Astrocyte (in vitro differentiated cells and primary cell): ENCODE measurements at regions not wholly inside any gene's neighbourhood (a gene's known extent, or its start where the extent isn't known, plus 50 kb on each side); places are given as distances from the start of the nearest gene placed in this dataset.

Experiments used
- DNase-seq: peaks from one replicate; pipeline ENCODE4 v3.0.0-alpha.2; 2010; ENCODE audit warnings: low read depth
- FAIRE-seq: peaks from 2 replicates; lab custom pipeline; 2011; peaks lifted over from hg19 to GRCh38; lab: Jason Lieb, UNC
- H2AFZ ChIP-seq: 2 replicates; pipeline ENCODE4 v1.6.0; 2012; ENCODE audit warnings: low read depth, low read length, inconsistent platforms
- H3K27ac ChIP-seq: 2 replicates; pipeline ENCODE4 v1.5.1; 2011; ENCODE audit warnings: low read depth, low read length, inconsistent platforms
- H3K27me3 ChIP-seq: 2 replicates; pipeline ENCODE4 v1.6.0; 2011; ENCODE audit warnings: low read length, inconsistent platforms; ENCODE audit not compliant: insufficient read depth
- H3K36me3 ChIP-seq: 2 replicates; pipeline ENCODE4 v1.5.1; 2011; ENCODE audit warnings: low read length, inconsistent platforms; ENCODE audit not compliant: insufficient read depth
- H3K4me1 ChIP-seq: 2 replicates; pipeline ENCODE4 v1.5.1; 2011; ENCODE audit warnings: low read length, inconsistent platforms; ENCODE audit not compliant: insufficient read depth
- H3K4me2 ChIP-seq: 2 replicates; pipeline ENCODE4 v1.6.0; 2012; ENCODE audit warnings: low read length, inconsistent platforms
- H3K4me3 ChIP-seq: 2 replicates; pipeline ENCODE4 v1.5.1; 2011; ENCODE audit warnings: low read depth, mild to moderate bottlenecking, low read length, inconsistent platforms; ENCODE audit not compliant: insufficient read depth
- H3K79me2 ChIP-seq: 2 replicates; pipeline ENCODE4 v1.6.0; 2012; ENCODE audit warnings: mild to moderate bottlenecking, low read length, inconsistent platforms; ENCODE audit not compliant: insufficient read depth
- H3K9ac ChIP-seq: 2 replicates; pipeline ENCODE4 v1.6.0; 2012; ENCODE audit warnings: mild to moderate bottlenecking, low read length, inconsistent platforms
- H3K9me3 ChIP-seq: 2 replicates; pipeline ENCODE4 v1.5.1; 2012; ENCODE audit warnings: low read depth, mild to moderate bottlenecking, low read length, inconsistent platforms; ENCODE audit not compliant: insufficient read depth
- H4K20me1 ChIP-seq: 2 replicates; pipeline ENCODE4 v1.6.0; 2012; ENCODE audit warnings: low read length, inconsistent platforms; ENCODE audit not compliant: insufficient read depth
- H3K27ac Mint-ChIP-seq: one replicate; pipeline ENCODE4 v1.8.0; 2021; ENCODE audit warnings: mild to moderate bottlenecking, mixed read lengths; ENCODE audit not compliant: unreplicated experiment
- H3K27me3 Mint-ChIP-seq: one replicate; pipeline ENCODE4 v1.8.0; 2021; ENCODE audit warnings: low read depth, mixed read lengths; ENCODE audit not compliant: unreplicated experiment
- H3K36me3 Mint-ChIP-seq: one replicate; pipeline ENCODE4 v1.8.0; 2021; ENCODE audit warnings: low read depth, mixed read lengths; ENCODE audit not compliant: unreplicated experiment
- H3K4me1 Mint-ChIP-seq: one replicate; pipeline ENCODE4 v1.8.0; 2021; ENCODE audit warnings: low read depth, mixed read lengths; ENCODE audit not compliant: unreplicated experiment
- H3K4me3 Mint-ChIP-seq: one replicate; pipeline ENCODE4 v1.8.0; 2021; ENCODE audit warnings: mild to moderate bottlenecking, moderate library complexity, mixed read lengths; ENCODE audit not compliant: unreplicated experiment
- H3K9me3 Mint-ChIP-seq: one replicate; pipeline ENCODE4 v1.8.0; 2021; ENCODE audit warnings: mild to moderate bottlenecking, mixed read lengths; ENCODE audit not compliant: unreplicated experiment
- CTCF ChIP-seq: IDR thresholded peaks from 2 replicates; pipeline ENCODE4 v1.5.1; 2011; ENCODE audit warnings: low read depth, mild to moderate bottlenecking, inconsistent platforms, low read length, moderate library complexity; ENCODE audit not compliant: insufficient read depth
- EZH2 ChIP-seq: IDR thresholded peaks from 2 replicates; pipeline ENCODE4 v1.6.1; 2012; ENCODE audit warnings: mild to moderate bottlenecking, low read length, inconsistent platforms; ENCODE audit not compliant: insufficient read depth

GRCh38 chr5:125865166-125865815 is 557.9 kb upstream of the GRAMD2B start:
- Histone ChIP-seq H3K4me2 (peak overlapping the region; percentile 29), H3K79me2 (no peaks in the 10 kb centered on the region), H3K27me3 (no peaks in the 10 kb centered on the region), H3K4me3 (no peak overlapping the region), H4K20me1 (no peaks in the 10 kb centered on the region), H3K36me3 (no peaks in the 10 kb centered on the region), H3K4me1 (no peaks in the 10 kb centered on the region), H3K9me3 (no peaks in the 10 kb centered on the region), H3K27ac (no peak overlapping the region), H3K9ac (no peak overlapping the region), H2AFZ (no peak overlapping the region)
- TF ChIP-seq CTCF (no peak), EZH2 (no peak)
- Mint-ChIP-seq H3K4me3 (no peak overlapping the region), H3K27ac (no peak overlapping the region), H3K36me3 (no peaks in the 10 kb centered on the region), H3K9me3 (no peaks in the 10 kb centered on the region), H3K4me1 (no peaks in the 10 kb centered on the region), H3K27me3 (no peaks in the 10 kb centered on the region)
- FAIRE-seq: no peak
- peak; percentile 79 for DNase-seq

- Histone ChIP-seq H3K27ac (no peak overlapping the region), H3K4me3 (no peak overlapping the region), H3K9me3 (no peaks in the 10 kb centered on the region), H3K36me3 (no peaks in the 10 kb centered on the region), H3K9ac (no peak overlapping the region), H2AFZ (no peak overlapping the region), H4K20me1 (no peaks in the 10 kb centered on the region), H3K4me2 (no peak overlapping the region), H3K79me2 (no peaks in the 10 kb centered on the region), H3K4me1 (no peaks in the 10 kb centered on the region), H3K27me3 (no peaks in the 10 kb centered on the region)
- no peaks in the 10 kb centered on the region for H3K36me3 Mint-ChIP-seq
- DNase-seq (no peak), FAIRE-seq (no peak)
- H3K27me3 Mint-ChIP-seq: no peaks in the 10 kb centered on the region
- H3K9me3 Mint-ChIP-seq: no peaks in the 10 kb centered on the region
- H3K4me1 Mint-ChIP-seq: no peaks in the 10 kb centered on the region
- H3K27ac Mint-ChIP-seq: no peak overlapping the region
- H3K4me3 Mint-ChIP-seq: no peak overlapping the region
- TF ChIP-seq CTCF: no peak
- no peak for TF ChIP-seq EZH2
These were observed 555.2 kb upstream of the GRAMD2B start for GRCh38 chr5:125868036-125868435.

GRCh38 chr5:125870256-125870655 is 553.0 kb upstream of the GRAMD2B start:
- no peak for TF ChIP-seq EZH2
- no peak for TF ChIP-seq CTCF
- Histone ChIP-seq H3K9ac (no peak overlapping the region), H3K36me3 (no peaks in the 10 kb centered on the region), H4K20me1 (no peaks in the 10 kb centered on the region), H3K27ac (no peak overlapping the region), H3K4me3 (no peak overlapping the region), H3K4me1 (no peaks in the 10 kb centered on the region), H3K27me3 (no peaks in the 10 kb centered on the region), H3K79me2 (no peaks in the 10 kb centered on the region), H3K9me3 (peaks cover 3% of the 10 kb centered on the region), H2AFZ (no peak overlapping the region), H3K4me2 (no peak overlapping the region)
- no peaks in the 10 kb centered on the region for H3K36me3 Mint-ChIP-seq
- DNase-seq (peak; percentile 45), FAIRE-seq (no peak)
- H3K27ac Mint-ChIP-seq: no peak overlapping the region
- no peaks in the 10 kb centered on the region for H3K27me3 Mint-ChIP-seq
- H3K9me3 Mint-ChIP-seq: no peaks in the 10 kb centered on the region
- H3K4me1 Mint-ChIP-seq: no peaks in the 10 kb centered on the region
- no peak overlapping the region for H3K4me3 Mint-ChIP-seq
